Neuron (in vitro differentiated cells): ENCODE measurements at regions not wholly inside any gene's neighbourhood (a gene's known extent, or its start where the extent isn't known, plus 50 kb on each side); places are given as distances from the start of the nearest gene placed in this dataset.
"Not testable (repeated sequence)": the region's sequence is repeated elsewhere in the genome, so short reads cannot be mapped to it uniquely, and the experiment has no call there.

Experiments used
- H2AFZ ChIP-seq: one replicate; pipeline ENCODE4 v1.6.1; 2013; ENCODE audit warnings: low read depth, mild to moderate bottlenecking, inconsistent platforms, low read length, moderate library complexity
- H3K27me3 ChIP-seq: one replicate; pipeline ENCODE4 v1.6.1; 2013; ENCODE audit warnings: low read length; ENCODE audit not compliant: insufficient read depth
- H3K36me3 ChIP-seq: one replicate; pipeline ENCODE4 v1.6.1; 2013; ENCODE audit warnings: low read length; ENCODE audit not compliant: insufficient read depth
- H3K4me1 ChIP-seq: one replicate; pipeline ENCODE4 v1.6.1; 2013; ENCODE audit warnings: low read length; ENCODE audit not compliant: insufficient read depth
- H3K4me3 ChIP-seq: 2 replicates; pipeline ENCODE4 v1.5.1; 2013; ENCODE audit warnings: mild to moderate bottlenecking, low read length, moderate library complexity
- H3K9me3 ChIP-seq: one replicate; pipeline ENCODE4 v1.6.1; 2013; ENCODE audit warnings: low read length

- not testable (repeated sequence) for H3K9me3 ChIP-seq, H3K4me1 ChIP-seq, H3K4me3 ChIP-seq, H2AFZ ChIP-seq, H3K27me3 ChIP-seq
- peaks cover 17% of the 10 kb centered on the region for H3K36me3 ChIP-seq
Measured at GRCh38 chr6:71360556-71361335, 72.1 kb downstream of the OGFRL1 start.

DNA sequence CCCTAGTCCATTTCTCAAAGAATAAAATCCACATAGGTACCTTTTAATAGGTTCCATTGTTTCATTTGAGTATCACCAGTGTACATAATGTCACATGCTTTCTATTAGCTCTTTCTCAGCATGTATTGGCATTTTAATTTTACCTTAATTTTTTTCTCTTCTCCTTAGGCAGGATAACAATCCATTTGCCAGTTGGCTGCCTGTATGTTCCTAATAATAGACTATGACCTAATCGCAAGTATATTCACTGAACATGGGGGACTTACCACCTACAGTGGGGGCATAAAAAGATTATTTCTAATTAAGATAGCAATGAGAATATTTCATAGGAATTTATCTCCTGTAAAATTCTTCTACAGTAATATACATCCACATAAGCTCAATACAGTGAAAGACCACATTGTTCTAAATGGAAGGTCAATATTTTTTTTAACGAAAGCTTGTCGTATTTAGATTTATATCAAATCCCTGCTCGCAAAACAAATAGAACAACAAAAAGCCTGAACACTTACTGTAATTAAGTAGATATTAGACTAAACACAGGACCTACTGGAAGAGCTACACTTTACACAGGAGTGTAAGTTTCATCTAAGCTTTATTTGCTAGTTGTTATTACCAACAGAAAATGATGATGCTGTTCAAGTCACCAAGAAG lies 76.4 kb downstream of the OGFRL1 start:
- H3K4me3 ChIP-seq: no peak overlapping the region
- H2AFZ ChIP-seq: no peak overlapping the region
- H3K36me3 ChIP-seq: peaks cover 40% of the 10 kb centered on the region
- no peaks in the 10 kb centered on the region for H3K27me3 ChIP-seq
- peaks cover 7% of the 10 kb centered on the region for H3K4me1 ChIP-seq
- H3K9me3 ChIP-seq: peaks cover 8% of the 10 kb centered on the region

DNA sequence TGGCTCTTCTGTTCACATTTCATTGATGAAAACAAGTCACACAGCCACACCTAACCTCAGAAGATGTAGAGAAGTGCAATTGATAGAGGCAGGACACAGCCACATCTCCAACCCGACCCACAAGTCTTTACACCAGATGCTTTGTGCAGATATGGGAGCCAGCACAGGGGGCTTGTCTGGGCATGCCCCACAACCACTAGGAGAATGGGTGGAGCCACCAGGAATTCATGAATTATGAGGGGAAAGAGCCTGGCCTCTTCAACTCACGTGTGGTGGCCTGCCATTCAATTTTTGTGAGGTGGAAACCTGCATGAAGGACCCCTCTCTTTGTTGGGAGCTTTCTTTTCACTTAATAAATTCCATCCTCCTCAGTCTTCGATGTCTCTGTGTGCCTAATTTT lies 79.1 kb downstream of the OGFRL1 start:
- Histone ChIP-seq H2AFZ (no peak overlapping the region), H3K4me1 (peaks cover 7% of the 10 kb centered on the region), H3K36me3 (peaks cover 55% of the 10 kb centered on the region), H3K9me3 (peaks cover 7% of the 10 kb centered on the region), H3K4me3 (no peak overlapping the region), H3K27me3 (no peaks in the 10 kb centered on the region)

- no peak overlapping the region for H2AFZ ChIP-seq
- H3K36me3 ChIP-seq: peaks cover 56% of the 10 kb centered on the region
- H3K9me3 ChIP-seq: peaks cover 4% of the 10 kb centered on the region
- H3K4me3 ChIP-seq: no peak overlapping the region
- peaks cover 7% of the 10 kb centered on the region for H3K4me1 ChIP-seq
- H3K27me3 ChIP-seq: no peaks in the 10 kb centered on the region
Measured at GRCh38 chr6:71368284-71368683, 79.7 kb downstream of the OGFRL1 start.

DNA sequence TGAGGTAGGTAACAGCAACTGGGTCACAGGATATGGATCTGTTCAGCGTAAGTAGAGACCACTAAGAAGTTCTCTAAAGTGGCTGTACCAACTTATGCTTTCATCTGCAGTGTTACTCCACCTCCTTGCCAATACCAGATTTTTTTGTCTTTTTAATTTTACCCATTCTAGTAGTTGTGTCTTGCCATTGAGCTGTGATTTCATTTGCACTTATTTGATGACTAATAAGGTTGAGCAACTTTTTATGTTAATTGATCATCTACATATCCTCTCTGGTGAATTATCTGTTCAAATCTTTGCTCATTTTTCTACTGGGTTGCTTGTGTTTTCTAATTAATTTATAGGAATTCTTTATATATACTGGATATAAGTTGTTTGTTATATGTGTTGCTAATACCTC lies 82.9 kb downstream of the OGFRL1 start:
- H3K36me3 ChIP-seq: peaks cover 61% of the 10 kb centered on the region

GRCh38 chr6:71373943-71374342 lies 85.3 kb downstream of the OGFRL1 start:
- Histone ChIP-seq H2AFZ (no peak overlapping the region), H3K27me3 (no peaks in the 10 kb centered on the region), H3K36me3 (peaks cover 57% of the 10 kb centered on the region), H3K9me3 (peaks cover 4% of the 10 kb centered on the region), H3K4me3 (no peak overlapping the region), H3K4me1 (no peaks in the 10 kb centered on the region)

More for the DNA sequence above, 82.9 kb downstream of the OGFRL1 start:
- Histone ChIP-seq H3K4me3 (no peak overlapping the region), H3K9me3 (peaks cover 4% of the 10 kb centered on the region), H3K4me1 (peaks cover 7% of the 10 kb centered on the region), H2AFZ (no peak overlapping the region), H3K27me3 (no peaks in the 10 kb centered on the region)

DNA sequence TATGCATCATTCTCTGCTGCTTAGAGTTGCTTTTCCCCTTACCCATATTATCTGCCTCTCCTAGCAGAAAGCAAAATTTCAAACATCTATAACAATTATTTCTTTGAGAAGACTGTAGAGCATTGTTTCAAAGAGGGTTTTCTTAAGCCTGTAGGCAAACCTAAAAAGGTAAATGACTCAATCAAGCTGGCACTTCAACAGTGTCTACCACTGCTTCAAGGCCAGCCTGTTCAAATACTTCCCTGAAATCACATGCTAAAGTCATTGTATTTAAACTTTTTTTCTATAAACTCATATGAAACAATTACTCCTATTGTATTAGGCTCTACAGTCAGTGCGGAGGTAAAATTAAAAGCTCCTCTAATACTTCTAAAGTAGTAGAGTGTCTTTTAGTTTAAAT lies 87.1 kb downstream of the OGFRL1 start:
- Histone ChIP-seq H3K4me1 (no peaks in the 10 kb centered on the region), H3K27me3 (no peaks in the 10 kb centered on the region), H3K9me3 (peaks cover 2% of the 10 kb centered on the region), H2AFZ (no peak overlapping the region), H3K36me3 (peaks cover 53% of the 10 kb centered on the region), H3K4me3 (no peak overlapping the region)

- no peaks in the 10 kb centered on the region for H3K9me3 ChIP-seq
- H3K36me3 ChIP-seq: peaks cover 48% of the 10 kb centered on the region
- no peaks in the 10 kb centered on the region for H3K4me1 ChIP-seq
- H3K4me3 ChIP-seq: no peak overlapping the region
- no peaks in the 10 kb centered on the region for H3K27me3 ChIP-seq
- H2AFZ ChIP-seq: no peak overlapping the region
Measured at GRCh38 chr6:71376830-71377229, 88.2 kb downstream of the OGFRL1 start.

DNA sequence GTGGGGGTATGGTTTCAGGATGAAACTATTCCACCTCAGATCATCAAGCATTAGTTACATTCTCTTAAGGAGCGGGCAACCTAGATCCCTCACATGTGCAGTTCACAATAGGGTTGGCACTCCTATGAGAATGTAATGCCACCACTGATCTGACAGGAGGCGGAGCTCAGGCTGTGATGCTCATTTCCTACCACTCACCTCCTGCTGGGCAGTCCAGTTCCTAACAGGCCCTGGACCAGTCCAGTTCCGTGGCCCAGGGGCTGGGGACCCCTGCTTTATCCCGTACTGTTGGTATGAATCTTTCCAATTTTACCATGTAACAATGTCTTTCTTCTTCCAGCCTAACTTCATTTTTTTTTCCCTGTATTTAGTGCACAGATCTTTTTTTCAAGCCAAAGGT lies 94.9 kb downstream of the OGFRL1 start:
- no peaks in the 10 kb centered on the region for H3K27me3 ChIP-seq
- H3K36me3 ChIP-seq: peaks cover 38% of the 10 kb centered on the region
- H3K4me1 ChIP-seq: peaks cover 8% of the 10 kb centered on the region
- H3K4me3 ChIP-seq: no peak overlapping the region
- H2AFZ ChIP-seq: no peak overlapping the region
- no peaks in the 10 kb centered on the region for H3K9me3 ChIP-seq

GRCh38 chr6:71383901-71384489 lies 95.4 kb downstream of the OGFRL1 start:
- no peaks in the 10 kb centered on the region for H3K27me3 ChIP-seq
- H2AFZ ChIP-seq: no peak overlapping the region
- H3K4me1 ChIP-seq: peaks cover 8% of the 10 kb centered on the region
- no peak overlapping the region for H3K4me3 ChIP-seq
- no peaks in the 10 kb centered on the region for H3K9me3 ChIP-seq
- H3K36me3 ChIP-seq: peaks cover 32% of the 10 kb centered on the region

GRCh38 chr6:71385111-71385822 lies 96.7 kb downstream of the OGFRL1 start:
- Histone ChIP-seq H3K4me1 (peaks cover 8% of the 10 kb centered on the region), H3K36me3 (peaks cover 37% of the 10 kb centered on the region), H3K9me3 (no peaks in the 10 kb centered on the region)

GRCh38 chr6:71386215-71386614 lies 97.6 kb downstream of the OGFRL1 start:
- peaks cover 8% of the 10 kb centered on the region for H3K4me1 ChIP-seq
- H3K4me3 ChIP-seq: no peak overlapping the region
- H3K27me3 ChIP-seq: no peaks in the 10 kb centered on the region
- H3K9me3 ChIP-seq: no peaks in the 10 kb centered on the region
- H3K36me3 ChIP-seq: peaks cover 37% of the 10 kb centered on the region
- no peak overlapping the region for H2AFZ ChIP-seq

More at GRCh38 chr6:71385111-71385822, 96.7 kb downstream of the OGFRL1 start:
- H3K4me3 ChIP-seq: no peak overlapping the region
- H2AFZ ChIP-seq: no peak overlapping the region
- H3K27me3 ChIP-seq: no peaks in the 10 kb centered on the region

DNA sequence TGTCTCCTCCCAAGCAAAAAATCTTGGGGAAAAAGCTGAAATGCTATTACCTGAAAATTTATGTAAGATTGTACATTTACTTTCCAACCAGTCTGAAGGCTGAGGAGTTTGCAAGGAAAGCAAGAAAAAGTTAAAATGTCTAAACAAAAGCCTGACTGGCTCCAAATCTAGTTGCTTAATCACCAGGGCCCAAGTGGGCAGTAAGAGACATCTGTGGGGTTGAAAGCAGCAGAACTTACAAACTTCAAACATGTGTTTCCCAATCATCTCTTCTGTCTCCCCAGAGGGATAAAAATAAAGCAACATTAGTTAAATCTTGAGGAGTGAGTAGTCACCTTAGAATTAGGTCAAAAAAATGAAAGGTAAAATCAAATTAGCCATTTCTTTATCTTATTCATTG lies 98.6 kb downstream of the OGFRL1 start:
- H3K4me3 ChIP-seq: no peak overlapping the region
- peaks cover 8% of the 10 kb centered on the region for H3K4me1 ChIP-seq
- peaks cover 46% of the 10 kb centered on the region for H3K36me3 ChIP-seq
- no peak overlapping the region for H2AFZ ChIP-seq
- H3K9me3 ChIP-seq: no peaks in the 10 kb centered on the region
- no peaks in the 10 kb centered on the region for H3K27me3 ChIP-seq
